NT2/D1 (cell line): ENCODE measurements at regions not wholly inside any gene's neighbourhood (a gene's known extent, or its start where the extent isn't known, plus 50 kb on each side); places are given as distances from the start of the nearest gene placed in this dataset.

Source experiments
- DNase-seq: peaks from one replicate; pipeline ENCODE4 v3.0.0-alpha.2; 2011; ENCODE audit warnings: low read depth, low spot score
- H3K27me3 ChIP-seq: 2 replicates; pipeline ENCODE4 v1.6.0; 2011; ENCODE audit warnings: mild to moderate bottlenecking; ENCODE audit not compliant: insufficient read length, insufficient read depth
- H3K36me3 ChIP-seq: 2 replicates; pipeline ENCODE4 v1.6.1; 2011; ENCODE audit warnings: mild to moderate bottlenecking, low read length, mixed read lengths; ENCODE audit not compliant: insufficient read depth, insufficient read length
- H3K4me1 ChIP-seq: 2 replicates; pipeline ENCODE4 v1.5.1; 2011; ENCODE audit not compliant: insufficient read depth, insufficient read length
- H3K4me3 ChIP-seq: 2 replicates; pipeline ENCODE4 v1.5.1; 2011; ENCODE audit warnings: low read depth; ENCODE audit not compliant: insufficient read length
- H3K9ac ChIP-seq: 2 replicates; pipeline ENCODE4 v1.6.0; 2011; ENCODE audit warnings: low read depth; ENCODE audit not compliant: insufficient read length
- H3K9me3 ChIP-seq: 2 replicates; pipeline ENCODE4 v1.5.1; 2011; ENCODE audit warnings: mild to moderate bottlenecking, low read length; ENCODE audit not compliant: insufficient read depth
- SUZ12 ChIP-seq: IDR thresholded peaks from 2 replicates; pipeline ENCODE4 v1.6.1; 2011; ENCODE audit not compliant: insufficient read length, insufficient read depth; ENCODE audit errors: extremely low read depth
- YY1 ChIP-seq: IDR thresholded peaks from 2 replicates; pipeline ENCODE4 v1.6.1; 2011; ENCODE audit not compliant: insufficient read length, insufficient read depth
- ZNF274 ChIP-seq: IDR thresholded peaks from 2 replicates; pipeline ENCODE4 v1.6.1; 2011; ENCODE audit warnings: mild to moderate bottlenecking, low read depth, low read length

GRCh38 chrX:22349116-22349515 lies 76.4 kb downstream of the CBLL2 start:
- H3K9ac ChIP-seq = no peak overlapping the region
- TF ChIP-seq ZNF274 = no peak
- no peak for TF ChIP-seq YY1
- TF ChIP-seq SUZ12 = no peak
- DNase-seq = no peak
- no peak overlapping the region for H3K4me3 ChIP-seq
- no peaks in the 10 kb centered on the region for H3K4me1 ChIP-seq
- no peaks in the 10 kb centered on the region for H3K36me3 ChIP-seq
- no peaks in the 10 kb centered on the region for H3K27me3 ChIP-seq
- no peaks in the 10 kb centered on the region for H3K9me3 ChIP-seq

- H3K27me3 ChIP-seq = no peaks in the 10 kb centered on the region
Observed at GRCh38 chrX:22351076-22351475, 78.4 kb downstream of the CBLL2 start.

DNA sequence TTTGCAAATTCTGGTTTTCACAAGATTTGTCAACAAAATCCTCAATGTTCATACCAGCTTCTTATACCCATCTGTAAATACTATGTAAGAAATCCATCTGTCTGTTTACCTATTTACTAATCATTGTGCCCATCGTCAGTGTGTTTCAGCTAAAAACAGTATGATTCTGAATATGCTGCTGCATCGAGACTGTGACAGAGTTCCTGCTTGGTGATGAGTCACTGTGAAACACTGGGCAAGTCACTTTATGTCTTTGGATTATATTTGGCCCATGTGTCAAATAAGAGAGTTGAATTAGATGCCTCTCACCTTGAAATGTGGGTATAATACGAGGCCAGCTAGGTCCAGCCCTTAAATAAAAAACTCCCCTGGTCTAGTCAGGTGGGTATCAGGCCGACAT lies 79.3 kb downstream of the CBLL2 start:
- Histone ChIP-seq H3K4me1 (no peaks in the 10 kb centered on the region), H3K9ac (no peak overlapping the region), H3K4me3 (no peak overlapping the region), H3K9me3 (no peaks in the 10 kb centered on the region; the same call in 1 of the 2 replicates), H3K36me3 (no peaks in the 10 kb centered on the region), H3K27me3 (no peaks in the 10 kb centered on the region)
- no peak for TF ChIP-seq YY1
- TF ChIP-seq SUZ12 = no peak
- no peak for TF ChIP-seq ZNF274
- DNase-seq = no peak

More at GRCh38 chrX:22351076-22351475, 78.4 kb downstream of the CBLL2 start:
- no peaks in the 10 kb centered on the region; the same call in 1 of the 2 replicates for H3K9me3 ChIP-seq
- no peaks in the 10 kb centered on the region for H3K36me3 ChIP-seq
- H3K9ac ChIP-seq = no peak overlapping the region
- H3K4me3 ChIP-seq = no peak overlapping the region
- no peak for TF ChIP-seq ZNF274
- TF ChIP-seq SUZ12 = no peak
- no peak for TF ChIP-seq YY1
- DNase-seq = no peak
- no peaks in the 10 kb centered on the region for H3K4me1 ChIP-seq

- H3K27me3 ChIP-seq = no peaks in the 10 kb centered on the region
- H3K4me1 ChIP-seq = no peaks in the 10 kb centered on the region
- TF ChIP-seq ZNF274 (no peak), SUZ12 (no peak), YY1 (no peak)
- no peaks in the 10 kb centered on the region; the same call in 1 of the 2 replicates for H3K9me3 ChIP-seq
- H3K9ac ChIP-seq = no peak overlapping the region
- no peak overlapping the region for H3K4me3 ChIP-seq
- no peak for DNase-seq
- H3K36me3 ChIP-seq = no peaks in the 10 kb centered on the region
Observed at GRCh38 chrX:22357621-22358020, 84.9 kb downstream of the CBLL2 start.

- TF ChIP-seq ZNF274 (no peak), YY1 (no peak), SUZ12 (no peak)
- no peak for DNase-seq
- Histone ChIP-seq H3K27me3 (no peaks in the 10 kb centered on the region), H3K9ac (no peak overlapping the region), H3K4me3 (no peak overlapping the region), H3K36me3 (no peaks in the 10 kb centered on the region), H3K4me1 (no peaks in the 10 kb centered on the region), H3K9me3 (no peaks in the 10 kb centered on the region; the same call in 1 of the 2 replicates)
Observed at GRCh38 chrX:22360129-22360528, 87.4 kb downstream of the CBLL2 start.

DNA sequence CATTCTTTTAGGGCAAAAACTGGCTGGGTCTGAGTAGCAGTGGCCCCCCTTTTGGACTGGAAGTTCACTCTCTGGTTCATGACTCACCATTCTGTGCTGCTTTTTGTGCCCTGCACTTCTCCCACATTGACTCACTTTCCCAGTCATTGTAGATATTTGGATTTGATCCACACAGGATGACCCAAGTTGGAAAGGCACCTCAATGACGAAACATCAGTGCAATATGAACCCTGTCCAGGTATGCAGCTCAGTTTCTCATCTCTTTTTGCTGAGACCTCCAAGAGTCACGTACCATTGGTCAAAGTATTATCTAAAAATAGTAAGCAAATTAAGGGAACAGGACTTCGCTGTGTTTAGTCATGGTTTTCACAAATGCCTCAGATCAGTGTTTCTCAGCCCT lies 92.7 kb downstream of the CBLL2 start:
- H3K9ac ChIP-seq = no peak overlapping the region
- no peaks in the 10 kb centered on the region for H3K4me1 ChIP-seq
- no peak for TF ChIP-seq ZNF274
- H3K4me3 ChIP-seq = no peak overlapping the region
- H3K27me3 ChIP-seq = no peaks in the 10 kb centered on the region
- no peaks in the 10 kb centered on the region for H3K36me3 ChIP-seq
- H3K9me3 ChIP-seq = no peaks in the 10 kb centered on the region
- no peak for DNase-seq

GRCh38 chrX:22366166-22366702 lies 93.5 kb downstream of the CBLL2 start:
- no peaks in the 10 kb centered on the region for H3K4me1 ChIP-seq
- TF ChIP-seq SUZ12 = no peak
- no peak for TF ChIP-seq YY1
- TF ChIP-seq ZNF274 = no peak
- H3K36me3 ChIP-seq = no peaks in the 10 kb centered on the region
- no peak overlapping the region for H3K9ac ChIP-seq
- no peaks in the 10 kb centered on the region for H3K27me3 ChIP-seq
- H3K9me3 ChIP-seq = no peaks in the 10 kb centered on the region
- H3K4me3 ChIP-seq = no peak overlapping the region
- no peak for DNase-seq

DNA sequence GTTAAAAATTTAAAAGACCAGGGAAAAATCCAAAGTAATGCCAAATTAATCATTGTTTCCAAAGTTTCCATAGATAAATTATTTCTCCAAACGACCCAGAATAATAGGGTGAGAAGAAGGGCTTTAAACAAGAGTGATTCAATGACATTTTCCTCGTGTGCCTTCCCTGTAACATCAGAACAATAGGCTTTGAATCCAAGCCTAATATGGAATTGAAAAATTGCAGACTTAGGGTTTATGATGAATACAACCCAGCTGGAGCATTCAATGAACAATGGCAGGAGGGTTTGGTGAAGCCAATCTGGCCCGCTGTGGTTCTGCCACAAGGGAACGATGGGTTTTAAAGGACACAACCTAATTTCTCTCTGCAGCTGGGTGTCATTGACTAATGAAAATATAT lies 94.2 kb downstream of the CBLL2 start:
- Histone ChIP-seq H3K4me1 (no peaks in the 10 kb centered on the region), H3K9ac (no peak overlapping the region), H3K9me3 (no peaks in the 10 kb centered on the region), H3K36me3 (no peaks in the 10 kb centered on the region), H3K27me3 (no peaks in the 10 kb centered on the region), H3K4me3 (no peak overlapping the region)
- no peak for TF ChIP-seq YY1
- no peak for TF ChIP-seq SUZ12
- no peak for DNase-seq
